Endothelial cell of umbilical vein (primary cell): ENCODE measurements at regions not wholly inside any gene's neighbourhood (a gene's known extent, or its start where the extent isn't known, plus 50 kb on each side); places are given as distances from the start of the nearest gene placed in this dataset.

Source experiments
- BruUV-seq: library from RNA; stranded (reverse); fragments of 400-500 nt; replicated peaks from 2 replicates; lab custom pipeline; 2021; lab: Mats Ljungman, UMichigan
- CTCF ChIA-PET: fragments of 300-600, 350-600 bp; sonication (Branson Sonifier 250); formaldehyde crosslinking; loops from one replicate; lab custom pipeline; 2021; ENCODE audit warnings: antibody characterized with exemption, inconsistent platforms; lab: Charles Lee
- POLR2A ChIA-PET: fragments of 300-600, 350-600 bp; sonication (Branson Sonifier 250); formaldehyde crosslinking; loops from one replicate; lab custom pipeline; 2021; ENCODE audit warnings: antibody characterized with exemption, inconsistent platforms; lab: Charles Lee
- DNase-seq: peaks from one replicate; pipeline ENCODE4 v3.0.0-alpha.2; 2011; ENCODE audit warnings: low read depth, low spot score
- FAIRE-seq: peaks from 2 replicates; lab custom pipeline; 2011; peaks lifted over from hg19 to GRCh38; lab: Jason Lieb, UNC
- H2AFZ ChIP-seq: 2 replicates; pipeline ENCODE4 v1.6.0; 2012; ENCODE audit warnings: low read depth, low read length, control low read depth, inconsistent platforms
- H3K27ac ChIP-seq: 2 replicates; pipeline ENCODE4 v1.5.1; 2011; ENCODE audit warnings: low read depth, mild to moderate bottlenecking, control low read depth, low read length, moderate library complexity; ENCODE audit not compliant: insufficient read depth
- H3K27me3 ChIP-seq, 2 experiments: 2 replicates each; pipeline versions ENCODE4 v1.6.0 to v1.6.1; 2011; ENCODE audit warnings: low read length in 2 of 2, mixed read lengths in 1 of 2; ENCODE audit not compliant: control insufficient read depth in 2 of 2, insufficient read depth in 2 of 2
- H3K36me3 ChIP-seq, 2 experiments: 2 replicates in 1 of 2; 3 replicates in 1 of 2; pipeline ENCODE4 v1.5.1; 2011; ENCODE audit warnings: low read length in 2 of 2, mild to moderate bottlenecking in 1 of 2, moderate library complexity in 1 of 2; ENCODE audit not compliant: control insufficient read depth in 2 of 2, insufficient read depth in 2 of 2; ENCODE audit errors: extremely low read depth in 1 of 2
- H3K4me1 ChIP-seq: 3 replicates; pipeline ENCODE4 v1.5.1; 2011; ENCODE audit warnings: mild to moderate bottlenecking, low read length; ENCODE audit not compliant: control insufficient read depth, insufficient read depth; ENCODE audit errors: extremely low read depth
- H3K4me2 ChIP-seq: 2 replicates; pipeline ENCODE4 v1.6.1; 2011; ENCODE audit warnings: low read length, control low read depth, mixed read lengths; ENCODE audit not compliant: insufficient read depth
- H3K4me3 ChIP-seq, 3 experiments: fragments of 200-600 bp in 1 of 3; sonication (generic), shearing (Covaris generic) in 1 of 3; replicated peaks in 1 of 3; 2 replicates each; pipeline ENCODE4 v1.5.1; 2011 to 2016; ENCODE audit warnings: control low read depth in 3 of 3, low read length in 3 of 3, mild to moderate bottlenecking in 2 of 3, inconsistent platforms in 1 of 3, low read depth in 1 of 3, moderate library complexity in 1 of 3; ENCODE audit not compliant: insufficient read depth in 1 of 3
- H3K79me2 ChIP-seq: 2 replicates; pipeline ENCODE4 v1.6.0; 2012; ENCODE audit warnings: low read length, inconsistent platforms; ENCODE audit not compliant: control insufficient read depth, insufficient read depth
- H3K9ac ChIP-seq: replicated peaks from 2 replicates; pipeline ENCODE3; 2011; ENCODE audit warnings: low read length, control low read depth; ENCODE audit not compliant: insufficient read depth; ENCODE audit errors: extremely low read depth
- H3K9me1 ChIP-seq: replicated peaks from 3 replicates; pipeline ENCODE4 v1.6.0; 2011; ENCODE audit warnings: mild to moderate bottlenecking, low read length; ENCODE audit not compliant: control insufficient read depth, insufficient read depth; ENCODE audit errors: extremely low read depth
- H3K9me3 ChIP-seq: replicated peaks from 2 replicates; pipeline ENCODE4 v1.5.1; 2012; ENCODE audit warnings: low read length, inconsistent platforms; ENCODE audit not compliant: control insufficient read depth, insufficient read depth
- H4K20me1 ChIP-seq: replicated peaks from 2 replicates; pipeline ENCODE3; 2011; ENCODE audit warnings: mild to moderate bottlenecking, low read length; ENCODE audit not compliant: control insufficient read depth, insufficient read depth; ENCODE audit errors: extremely low read depth
- EZH2 ChIP-seq: IDR thresholded peaks from 2 replicates; pipeline ENCODE4 v1.6.1; 2012; ENCODE audit warnings: borderline replicate concordance, low read depth, mild to moderate bottlenecking, moderate library complexity, low read length, inconsistent platforms; ENCODE audit not compliant: severe bottlenecking
- FOS ChIP-seq: IDR thresholded peaks from 2 replicates; pipeline ENCODE4 v1.6.1; 2011; ENCODE audit warnings: mild to moderate bottlenecking, low read length, moderate library complexity, borderline replicate concordance; ENCODE audit not compliant: insufficient read depth
- GATA2 ChIP-seq: IDR thresholded peaks from 2 replicates; pipeline ENCODE4 v1.7.0; 2011; ENCODE audit warnings: low read depth, mild to moderate bottlenecking, moderate library complexity, mixed read lengths, low read length; ENCODE audit not compliant: insufficient read length, insufficient read depth
- JUN ChIP-seq: IDR thresholded peaks from 2 replicates; pipeline ENCODE4 v1.6.1; 2011; ENCODE audit warnings: borderline replicate concordance, low read depth; ENCODE audit not compliant: insufficient read length, insufficient read depth
- MYC ChIP-seq: IDR thresholded peaks from one replicate; pipeline ENCODE4 v1.6.1; 2011; ENCODE audit warnings: mild to moderate bottlenecking, low read depth, low read length
- POLR2A ChIP-seq: IDR thresholded peaks from 2 replicates; pipeline ENCODE4 v1.6.1; 2012; ENCODE audit warnings: low read depth, mild to moderate bottlenecking, control low read depth, low read length
- POLR2AphosphoS5 ChIP-seq: IDR thresholded peaks from 2 replicates; pipeline ENCODE4 v1.6.1; 2012; ENCODE audit warnings: low read depth, mild to moderate bottlenecking, control low read depth, low read length, moderate library complexity; ENCODE audit not compliant: insufficient read depth
- dilution Hi-C: fragments of 300-500 bp; cut with MboI; formaldehyde crosslinking; loops from one replicate; pipeline ENCODE4 v1.15.0; 2019; ENCODE audit warnings: low sequenced_read_pairs; ENCODE audit not compliant: extremely low pct_ligation_motif_present
- intact Hi-C: fragments of 100-400 bp; cut with micrococcal nuclease; formaldehyde crosslinking; loops from one replicate; pipeline ENCODE4 v1.10.0; 2022
- TF ChIP-seq, protein P1 (sequence below): IDR thresholded peaks from 2 replicates; pipeline ENCODE4 v1.6.1; 2011; ENCODE audit not compliant: insufficient read depth, insufficient read length
- TF ChIP-seq, protein P2 (sequence below), 2 donors: IDR thresholded peaks; 1 replicate in 1 of 2; 2 replicates in 1 of 2; pipeline ENCODE4 v1.5.1; 2011; ENCODE audit warnings: low read length in 2 of 2, mild to moderate bottlenecking in 2 of 2, moderate library complexity in 2 of 2, control low read depth in 1 of 2, inconsistent platforms in 1 of 2, low read depth in 1 of 2; ENCODE audit not compliant: insufficient read depth in 1 of 2; ENCODE audit errors: extremely low read depth in 1 of 2

DNA sequence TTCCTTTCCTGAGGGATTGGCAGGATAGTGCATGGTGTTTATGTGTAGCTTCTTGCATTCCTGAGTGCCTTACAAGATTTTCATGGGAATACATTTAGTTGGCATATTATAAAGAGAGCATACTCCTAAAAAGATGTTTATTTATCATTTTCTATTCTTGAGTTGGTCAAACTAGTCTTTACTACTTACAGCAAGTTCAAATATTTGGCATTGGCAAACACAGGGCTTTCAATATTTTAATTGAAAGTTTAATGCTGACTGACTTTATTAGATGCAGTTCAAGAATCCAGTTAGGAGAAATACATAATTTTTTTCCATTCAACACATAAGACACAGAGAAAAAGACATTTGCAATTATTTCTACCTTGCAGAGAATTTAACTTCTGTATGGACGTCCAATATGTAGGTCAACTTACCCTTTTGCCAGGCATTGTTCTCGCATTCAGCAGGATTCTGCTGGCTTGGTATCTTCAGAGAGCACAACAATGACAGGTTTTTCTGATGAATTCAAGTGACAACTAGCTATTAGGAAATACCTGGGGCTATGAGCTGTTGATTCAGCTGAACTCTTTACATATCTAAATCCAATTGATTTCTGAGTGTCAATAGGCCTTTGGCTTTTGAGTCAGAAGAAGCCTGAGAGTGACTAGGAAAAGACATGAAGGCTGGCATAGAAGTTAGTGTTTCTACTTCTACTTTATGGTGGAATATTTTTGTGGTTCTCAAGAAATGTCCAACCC is 129.6 kb downstream of the LURAP1L start:
- DNase-seq (no peak), FAIRE-seq (no peak)
- TF ChIP-seq MYC (no peak), GATA2 (no peak), FOS (no peak), JUN (no peak), POLR2A (no peak), EZH2 (no peak), POLR2AphosphoS5 (no peak)
- TF ChIP-seq, protein P1, sequence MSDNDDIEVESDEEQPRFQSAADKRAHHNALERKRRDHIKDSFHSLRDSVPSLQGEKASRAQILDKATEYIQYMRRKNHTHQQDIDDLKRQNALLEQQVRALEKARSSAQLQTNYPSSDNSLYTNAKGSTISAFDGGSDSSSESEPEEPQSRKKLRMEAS = no peak
- TF ChIP-seq, protein P2, sequence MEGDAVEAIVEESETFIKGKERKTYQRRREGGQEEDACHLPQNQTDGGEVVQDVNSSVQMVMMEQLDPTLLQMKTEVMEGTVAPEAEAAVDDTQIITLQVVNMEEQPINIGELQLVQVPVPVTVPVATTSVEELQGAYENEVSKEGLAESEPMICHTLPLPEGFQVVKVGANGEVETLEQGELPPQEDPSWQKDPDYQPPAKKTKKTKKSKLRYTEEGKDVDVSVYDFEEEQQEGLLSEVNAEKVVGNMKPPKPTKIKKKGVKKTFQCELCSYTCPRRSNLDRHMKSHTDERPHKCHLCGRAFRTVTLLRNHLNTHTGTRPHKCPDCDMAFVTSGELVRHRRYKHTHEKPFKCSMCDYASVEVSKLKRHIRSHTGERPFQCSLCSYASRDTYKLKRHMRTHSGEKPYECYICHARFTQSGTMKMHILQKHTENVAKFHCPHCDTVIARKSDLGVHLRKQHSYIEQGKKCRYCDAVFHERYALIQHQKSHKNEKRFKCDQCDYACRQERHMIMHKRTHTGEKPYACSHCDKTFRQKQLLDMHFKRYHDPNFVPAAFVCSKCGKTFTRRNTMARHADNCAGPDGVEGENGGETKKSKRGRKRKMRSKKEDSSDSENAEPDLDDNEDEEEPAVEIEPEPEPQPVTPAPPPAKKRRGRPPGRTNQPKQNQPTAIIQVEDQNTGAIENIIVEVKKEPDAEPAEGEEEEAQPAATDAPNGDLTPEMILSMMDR (IDR thresholded peaks at IDR 0.05; ENCODE audit: extremely low read depth in 1 of 2, insufficient read depth in 1 of 2, low read depth in 1 of 2, low read length in 2 of 2) = no peak
- Histone ChIP-seq H3K9me3 (no peaks in the 10 kb centered on the region), H3K4me1 (no peaks in the 10 kb centered on the region), H3K9me1 (no peaks in the 10 kb centered on the region), H2AFZ (no peak overlapping the region), H3K27me3 (no peaks in the 10 kb centered on the region), H3K4me3 (no peak overlapping the region), H3K36me3 (no peaks in the 10 kb centered on the region), H3K9ac (no peak overlapping the region), H4K20me1 (no peaks in the 10 kb centered on the region), H3K79me2 (no peaks in the 10 kb centered on the region), H3K4me2 (no peak overlapping the region), H3K27ac (no peak overlapping the region)
- dilution Hi-C loops = no loop called here
- ChIA-PET POLR2A (no interaction called here), CTCF (no interaction called here)
- intact Hi-C loops = no loop called here
- no TSS peak for BruUV-seq
